ENCODE measurements at regions not wholly inside any gene's neighbourhood (a gene's known extent, or its start where the extent isn't known, plus 50 kb on each side); places are given as distances from the start of the nearest gene placed in this dataset.

DNA sequence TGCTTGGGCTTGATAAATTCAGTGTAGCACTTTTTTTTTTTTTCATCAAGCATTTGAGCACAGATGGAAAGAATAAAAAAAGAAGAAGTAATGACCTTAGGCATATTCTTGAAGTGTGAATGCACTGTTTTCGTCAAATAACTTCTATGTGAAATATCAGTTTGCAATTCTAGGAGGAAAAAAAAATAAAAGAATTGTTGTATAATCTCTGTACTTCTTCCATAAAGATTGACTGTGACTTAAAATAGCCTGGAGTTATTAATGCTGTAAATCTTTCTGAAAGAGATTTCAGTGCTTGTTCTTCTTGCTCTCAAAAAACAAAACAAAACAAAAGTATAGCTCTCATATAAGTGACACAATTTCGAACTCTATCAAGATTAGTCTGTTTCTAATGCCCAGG lies 536.9 kb upstream of the ZNF608 start:
- no peak for TF ChIP-seq EP300 (IDR thresholded peaks at IDR 0.05; ENCODE audit: borderline replicate concordance)
- TF ChIP-seq, protein P1, sequence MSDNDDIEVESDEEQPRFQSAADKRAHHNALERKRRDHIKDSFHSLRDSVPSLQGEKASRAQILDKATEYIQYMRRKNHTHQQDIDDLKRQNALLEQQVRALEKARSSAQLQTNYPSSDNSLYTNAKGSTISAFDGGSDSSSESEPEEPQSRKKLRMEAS (IDR thresholded peaks at IDR 0.05) = no peak
